CD8-positive, alpha-beta memory T cell (primary cell): ENCODE measurements at regions not wholly inside any gene's neighbourhood (a gene's known extent, or its start where the extent isn't known, plus 50 kb on each side); places are given as distances from the start of the nearest gene placed in this dataset.

Experiments used
- CTCF ChIA-PET: fragments of 350-600 bp; sonication (Branson Sonifier 250); formaldehyde crosslinking; loops from one replicate; lab custom pipeline; 2021; ENCODE audit warnings: antibody characterized with exemption; lab: Charles Lee
- POLR2A ChIA-PET: fragments of 350-600 bp; sonication (Branson Sonifier 250); formaldehyde crosslinking; loops from one replicate; lab custom pipeline; 2021; ENCODE audit warnings: antibody characterized with exemption; lab: Charles Lee
- DNase-seq, 5 donors: peaks; one replicate each; pipeline versions ENCODE4 v3.0.0 to v3.0.0-alpha.2; 2020 to 2022; ENCODE audit warnings: mixed read lengths in 1 of 5
- H3K27ac ChIP-seq: one replicate; pipeline ENCODE4 v1.7.0; 2013; ENCODE audit warnings: low read depth, mild to moderate bottlenecking, low read length, moderate library complexity
- H3K27me3 ChIP-seq: 2 replicates; pipeline ENCODE4 v1.7.0; 2013; ENCODE audit warnings: low read length, mild to moderate bottlenecking; ENCODE audit not compliant: insufficient read depth, poor library complexity, severe bottlenecking
- H3K36me3 ChIP-seq: 2 replicates; pipeline ENCODE4 v1.7.0; 2013; ENCODE audit warnings: mild to moderate bottlenecking, low read length, moderate library complexity; ENCODE audit not compliant: insufficient read depth
- H3K4me1 ChIP-seq: 2 replicates; pipeline ENCODE4 v1.7.0; 2013; ENCODE audit warnings: mild to moderate bottlenecking, low read length, moderate library complexity; ENCODE audit not compliant: insufficient read depth
- H3K4me3 ChIP-seq: 2 replicates; pipeline ENCODE4 v1.7.0; 2013; ENCODE audit warnings: mild to moderate bottlenecking, low read length
- H3K9me3 ChIP-seq: 2 replicates; pipeline ENCODE4 v1.7.0; 2013; ENCODE audit warnings: mild to moderate bottlenecking, low read length
- H3K27ac Mint-ChIP-seq, 8 donors: one replicate each; pipeline ENCODE4 v1.8.0; 2020 to 2021; ENCODE audit warnings: mixed read lengths in 8 of 8, mild to moderate bottlenecking in 6 of 8, inconsistent platforms in 3 of 8, moderate library complexity in 3 of 8
- H3K27me3 Mint-ChIP-seq, 2 donors: one replicate each; pipeline ENCODE4 v1.8.0; 2020 to 2021; ENCODE audit warnings: mixed read lengths in 2 of 2, mild to moderate bottlenecking in 1 of 2, moderate library complexity in 1 of 2
- H3K36me3 Mint-ChIP-seq, 3 donors: one replicate each; pipeline ENCODE4 v1.8.0; 2020 to 2021; ENCODE audit warnings: mixed read lengths in 3 of 3, inconsistent platforms in 1 of 3, mild to moderate bottlenecking in 1 of 3
- H3K4me1 Mint-ChIP-seq, 3 donors: one replicate each; pipeline ENCODE4 v1.8.0; 2020 to 2021; ENCODE audit warnings: mixed read lengths in 3 of 3, inconsistent platforms in 1 of 3, mild to moderate bottlenecking in 1 of 3
- H3K4me3 Mint-ChIP-seq, 7 donors: one replicate each; pipeline ENCODE4 v1.8.0; 2020 to 2021; ENCODE audit warnings: mixed read lengths in 7 of 7, mild to moderate bottlenecking in 6 of 7, moderate library complexity in 4 of 7, inconsistent platforms in 2 of 7
- H3K9me3 Mint-ChIP-seq, 5 donors: one replicate each; pipeline ENCODE4 v1.8.0; 2020 to 2022; ENCODE audit warnings: mixed read lengths in 5 of 5, mild to moderate bottlenecking in 3 of 5, moderate library complexity in 2 of 5, inconsistent platforms in 1 of 5

DNA sequence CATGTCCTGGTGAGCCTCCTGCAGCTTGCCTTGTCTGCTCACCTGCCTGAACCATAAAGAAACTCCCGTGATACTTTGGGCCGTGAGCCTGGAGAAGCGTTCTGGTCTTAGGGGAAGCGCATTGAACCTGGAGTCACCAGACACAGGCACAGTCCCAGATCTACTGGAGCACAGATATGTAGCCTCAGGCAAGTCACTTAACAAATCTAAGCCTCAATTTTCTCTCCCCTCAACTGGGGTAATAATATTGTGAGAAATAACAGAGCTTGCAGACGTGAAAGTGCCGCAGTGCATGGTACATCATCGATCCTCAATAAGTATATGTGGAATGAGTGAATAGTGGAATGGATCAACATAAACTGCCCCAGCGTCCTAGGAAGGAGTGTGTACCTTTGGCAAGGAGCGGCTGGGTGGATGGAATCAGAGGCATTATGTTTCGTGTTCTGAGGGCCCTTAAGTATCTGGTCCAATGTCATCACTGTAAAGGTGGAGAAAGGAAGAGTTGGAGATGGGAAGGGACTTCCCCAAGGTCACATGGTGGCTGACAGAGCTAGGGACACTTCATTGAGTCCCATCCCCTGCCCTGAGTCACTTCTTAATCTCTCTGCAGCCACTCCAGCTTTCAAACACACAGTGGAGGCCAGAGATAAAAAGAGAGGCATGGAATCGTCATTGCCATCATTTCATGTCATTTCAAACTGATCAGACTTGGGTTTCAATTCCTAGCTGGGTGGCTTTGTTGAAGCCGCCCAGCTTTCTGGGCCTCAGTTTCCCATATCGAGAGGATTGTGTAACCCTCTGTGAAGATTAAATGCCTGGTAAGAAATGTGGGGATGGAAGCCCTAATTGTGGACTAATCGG, 172.4 kb downstream of the DDX1 start:
- POLR2A ChIA-PET, result no interaction called here

DNA sequence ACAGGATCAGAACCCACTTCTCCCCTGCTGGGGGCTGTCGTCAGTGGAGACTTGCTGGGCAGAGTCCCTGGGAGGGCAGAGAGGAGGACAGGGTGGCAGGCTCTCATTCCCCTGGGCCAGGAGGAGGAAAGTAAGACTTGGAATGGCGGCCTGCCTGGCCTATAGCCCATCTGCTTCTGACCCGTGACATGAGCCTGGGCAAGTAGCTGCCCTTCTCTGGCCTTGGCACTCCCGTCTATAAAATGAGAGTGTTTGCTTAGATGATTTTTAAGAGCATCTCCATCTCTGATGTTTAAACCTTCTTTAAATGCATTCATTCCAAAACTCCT, 173.0 kb downstream of the DDX1 start:
- no peaks in the 10 kb centered on the region for H3K4me1 Mint-ChIP-seq
- Histone ChIP-seq H3K9me3 (no peaks in the 10 kb centered on the region), H3K4me3 (no peak overlapping the region), H3K27ac (no peak overlapping the region), H3K4me1 (no peaks in the 10 kb centered on the region), H3K36me3 (no peaks in the 10 kb centered on the region), H3K27me3 (no peaks in the 10 kb centered on the region)
- POLR2A ChIA-PET, result no interaction called here
- H3K27me3 Mint-ChIP-seq, result peaks cover 4 to 5% of the 10 kb centered on the region in 2 donors
- H3K27ac Mint-ChIP-seq, result no peak overlapping the region
- peaks cover 0 to 2% (median 0%) of the 10 kb centered on the region in 5 donors for H3K9me3 Mint-ChIP-seq
- DNase-seq, result no peak
- CTCF ChIA-PET, result no interaction called here
- H3K36me3 Mint-ChIP-seq, result no peaks in the 10 kb centered on the region
- no peak overlapping the region for H3K4me3 Mint-ChIP-seq

More for the DNA sequence above, 172.4 kb downstream of the DDX1 start:
- DNase-seq, result no peak
- H3K27me3 ChIP-seq, result no peaks in the 10 kb centered on the region
- no peaks in the 10 kb centered on the region for H3K4me1 Mint-ChIP-seq
- H3K4me3 ChIP-seq, result no peak overlapping the region
- no peaks in the 10 kb centered on the region for H3K36me3 ChIP-seq
- H3K36me3 Mint-ChIP-seq, result no peaks in the 10 kb centered on the region
- H3K4me3 Mint-ChIP-seq, result no peak overlapping the region
- no peak overlapping the region for H3K27ac Mint-ChIP-seq
- H3K9me3 ChIP-seq, result no peaks in the 10 kb centered on the region
- H3K27ac ChIP-seq, result no peak overlapping the region
- CTCF ChIA-PET, result no interaction called here
- peaks cover 4 to 5% of the 10 kb centered on the region in 2 donors for H3K27me3 Mint-ChIP-seq
- no peaks in the 10 kb centered on the region for H3K4me1 ChIP-seq
- peaks cover 0 to 2% (median 0%) of the 10 kb centered on the region in 5 donors for H3K9me3 Mint-ChIP-seq

DNA sequence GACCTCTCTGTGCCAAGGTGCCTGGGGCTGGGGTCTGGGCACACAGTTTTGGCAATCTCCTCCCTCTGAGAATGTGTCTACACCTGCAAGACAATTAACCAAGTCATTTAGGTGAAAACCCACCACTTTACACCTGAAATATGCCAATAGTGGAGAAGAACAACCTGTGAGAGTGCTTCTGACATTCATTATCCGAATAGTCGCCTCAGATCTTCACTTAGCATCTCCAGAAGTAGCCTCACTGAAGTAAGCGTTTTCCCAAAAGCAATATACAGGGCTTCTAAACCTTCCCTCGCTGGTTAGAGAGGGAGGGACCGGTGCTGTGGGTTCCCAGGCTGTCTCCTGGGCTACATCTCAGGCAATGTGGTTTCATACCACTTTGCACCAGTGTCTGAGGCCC, 173.5 kb downstream of the DDX1 start:
- Mint-ChIP-seq H3K9me3 (peaks cover 0 to 2% (median 0%) of the 10 kb centered on the region in 5 donors), H3K27ac (no peak overlapping the region), H3K27me3 (peaks cover 4 to 5% of the 10 kb centered on the region in 2 donors), H3K36me3 (no peaks in the 10 kb centered on the region), H3K4me3 (no peak overlapping the region), H3K4me1 (no peaks in the 10 kb centered on the region)
- H3K4me3 ChIP-seq, result no peak overlapping the region
- ChIA-PET CTCF (no interaction called here), POLR2A (no interaction called here)
- no peaks in the 10 kb centered on the region for H3K36me3 ChIP-seq
- no peaks in the 10 kb centered on the region for H3K27me3 ChIP-seq
- no peaks in the 10 kb centered on the region for H3K4me1 ChIP-seq
- no peaks in the 10 kb centered on the region for H3K9me3 ChIP-seq
- no peak for DNase-seq
- no peak overlapping the region for H3K27ac ChIP-seq

DNA sequence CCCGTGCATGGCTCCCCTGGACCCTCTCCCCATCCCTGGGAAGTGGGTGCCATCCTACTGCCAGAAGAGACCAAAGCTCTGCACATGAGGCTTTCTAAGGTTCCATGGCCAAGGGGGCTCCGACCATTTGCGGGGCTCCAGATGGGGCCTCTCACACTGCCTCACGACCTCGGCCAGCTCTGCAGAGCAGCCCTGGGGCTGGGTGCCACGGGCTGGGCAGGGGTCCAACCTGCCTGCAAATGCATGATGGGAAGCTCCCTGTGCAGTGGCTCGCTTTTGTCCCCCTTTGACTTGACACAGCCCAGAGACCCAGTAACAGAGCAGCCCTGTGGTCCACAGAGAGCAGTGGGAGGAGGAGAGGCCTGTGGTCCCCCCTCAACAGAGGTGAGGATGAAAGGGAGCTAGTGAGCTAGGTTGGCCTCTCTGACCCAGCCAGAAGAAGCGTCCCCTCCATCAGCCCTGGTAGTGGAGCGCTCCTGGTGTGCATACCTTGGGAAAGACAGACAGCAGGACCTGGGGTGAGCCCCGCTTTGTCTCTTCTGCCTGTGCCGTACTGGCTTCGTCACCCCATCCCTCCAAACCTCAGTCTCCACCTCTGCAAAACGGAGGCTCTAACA, 174.1 kb downstream of the DDX1 start:
- Histone ChIP-seq H3K27me3 (no peaks in the 10 kb centered on the region), H3K36me3 (no peaks in the 10 kb centered on the region), H3K9me3 (no peaks in the 10 kb centered on the region), H3K4me1 (no peaks in the 10 kb centered on the region), H3K27ac (no peak overlapping the region), H3K4me3 (no peak overlapping the region)
- no peak for DNase-seq
- Mint-ChIP-seq H3K4me3 (no peak overlapping the region), H3K27ac (no peak overlapping the region), H3K27me3 (peaks cover 4 to 5% of the 10 kb centered on the region in 2 donors), H3K9me3 (peaks cover 0 to 2% (median 0%) of the 10 kb centered on the region in 5 donors), H3K36me3 (no peaks in the 10 kb centered on the region), H3K4me1 (no peaks in the 10 kb centered on the region)
- ChIA-PET CTCF (no interaction called here), POLR2A (no interaction called here)

DNA sequence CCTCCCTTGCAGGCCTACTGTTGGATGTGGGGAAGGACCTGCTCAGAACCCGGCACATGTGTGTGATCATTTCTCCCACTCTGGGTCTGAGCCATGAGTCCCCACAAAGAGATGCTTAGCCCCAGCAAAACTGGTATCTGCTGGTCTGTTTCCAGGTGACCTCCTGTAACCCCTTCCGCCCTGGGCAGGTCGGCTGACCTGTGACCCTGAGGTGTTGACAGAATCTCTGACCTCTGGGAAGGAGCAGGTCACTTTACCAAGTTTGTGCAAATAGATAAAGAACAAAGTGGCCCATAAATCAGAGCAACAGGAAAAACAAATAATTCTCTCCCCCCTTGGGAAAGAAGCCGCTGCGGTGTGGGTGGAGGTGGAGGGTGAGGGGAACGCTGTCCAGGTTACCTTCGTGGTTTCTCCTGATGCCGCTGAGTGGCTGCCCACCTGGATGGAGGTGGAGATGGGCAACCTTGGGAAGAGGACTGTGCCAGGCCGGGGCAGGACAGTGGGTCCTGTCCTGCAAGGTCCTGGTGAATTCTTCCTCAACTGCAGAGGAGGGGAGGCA, 174.0 kb upstream of the MYCN start:
- Mint-ChIP-seq H3K27me3 (peaks cover 2 to 5% of the 10 kb centered on the region in 2 donors), H3K27ac (no peak overlapping the region), H3K4me3 (no peak overlapping the region), H3K36me3 (no peaks in the 10 kb centered on the region), H3K4me1 (no peaks in the 10 kb centered on the region), H3K9me3 (peaks cover 0 to 2% (median 0%) of the 10 kb centered on the region in 5 donors)
- POLR2A ChIA-PET, result no interaction called here
- no peaks in the 10 kb centered on the region for H3K36me3 ChIP-seq
- no peak overlapping the region for H3K4me3 ChIP-seq
- H3K9me3 ChIP-seq, result no peaks in the 10 kb centered on the region
- no peak overlapping the region for H3K27ac ChIP-seq
- H3K4me1 ChIP-seq, result no peaks in the 10 kb centered on the region
- no peaks in the 10 kb centered on the region for H3K27me3 ChIP-seq
- CTCF ChIA-PET, result no interaction called here
- no peak for DNase-seq

DNA sequence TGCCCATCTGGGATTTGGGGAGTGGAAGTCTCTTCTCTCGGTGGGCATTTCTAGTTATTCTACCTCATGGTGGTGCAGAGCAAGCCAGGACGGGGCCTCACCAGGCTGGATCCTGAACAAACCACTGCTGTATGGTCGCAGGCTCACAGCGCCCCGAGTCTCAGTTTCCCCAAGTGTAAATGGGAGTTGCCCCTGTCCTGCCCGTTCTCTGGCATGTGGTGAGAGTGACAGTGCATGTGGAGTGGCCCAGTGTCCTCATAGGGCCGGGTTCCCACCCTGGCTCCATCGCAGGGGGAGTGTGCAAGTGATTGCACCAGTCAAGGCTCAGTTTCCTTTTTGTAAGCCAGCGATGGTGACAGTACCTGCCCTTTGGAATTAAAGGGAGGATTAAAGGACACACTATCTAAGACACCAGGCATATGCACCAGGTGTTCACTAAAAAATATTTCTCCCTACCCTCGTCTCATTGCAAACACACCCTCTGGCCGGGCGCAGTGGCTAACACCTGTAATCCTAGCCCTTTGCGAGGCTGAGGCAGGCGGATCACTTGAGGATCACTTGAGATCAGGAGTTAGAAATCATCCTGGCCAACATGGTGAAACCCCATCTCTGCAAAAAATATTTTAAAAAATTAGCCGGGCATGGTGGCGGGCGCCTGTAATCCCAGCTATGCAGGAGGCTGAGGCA, 173.3 kb upstream of the MYCN start:
- Histone ChIP-seq H3K4me3 (no peak overlapping the region), H3K9me3 (no peaks in the 10 kb centered on the region), H3K36me3 (no peaks in the 10 kb centered on the region), H3K4me1 (no peaks in the 10 kb centered on the region), H3K27me3 (no peaks in the 10 kb centered on the region), H3K27ac (no peak overlapping the region)
- Mint-ChIP-seq H3K36me3 (no peaks in the 10 kb centered on the region), H3K9me3 (peaks cover 0 to 2% (median 0%) of the 10 kb centered on the region in 5 donors), H3K4me3 (no peak overlapping the region), H3K4me1 (no peaks in the 10 kb centered on the region), H3K27me3 (peaks cover 2 to 5% of the 10 kb centered on the region in 2 donors), H3K27ac (no peak overlapping the region)
- ChIA-PET CTCF (no interaction called here), POLR2A (no interaction called here)
- no peak for DNase-seq

DNA sequence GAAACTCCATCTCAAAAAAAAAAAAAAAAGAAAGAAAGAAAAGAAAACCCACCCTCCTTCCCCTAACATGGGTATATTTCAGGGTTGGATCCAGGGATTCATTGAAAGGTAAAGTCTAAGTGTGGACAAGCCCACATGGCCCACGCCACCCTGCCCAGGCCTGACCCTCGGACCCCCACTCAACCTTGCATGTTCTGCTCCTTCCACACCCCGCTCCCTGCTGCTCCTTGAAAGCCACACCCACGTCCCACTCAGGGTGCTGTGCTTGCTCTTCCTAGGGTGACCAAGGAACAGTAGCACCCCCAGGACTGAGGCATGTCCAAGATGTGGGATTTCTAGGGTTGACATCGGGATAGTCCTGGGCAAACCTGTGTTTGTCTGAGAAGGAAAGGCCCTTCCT, 172.7 kb upstream of the MYCN start:
- Mint-ChIP-seq H3K9me3 (peaks cover 0 to 2% (median 0%) of the 10 kb centered on the region in 5 donors), H3K4me1 (no peaks in the 10 kb centered on the region)
- CTCF ChIA-PET, result no interaction called here

DNA sequence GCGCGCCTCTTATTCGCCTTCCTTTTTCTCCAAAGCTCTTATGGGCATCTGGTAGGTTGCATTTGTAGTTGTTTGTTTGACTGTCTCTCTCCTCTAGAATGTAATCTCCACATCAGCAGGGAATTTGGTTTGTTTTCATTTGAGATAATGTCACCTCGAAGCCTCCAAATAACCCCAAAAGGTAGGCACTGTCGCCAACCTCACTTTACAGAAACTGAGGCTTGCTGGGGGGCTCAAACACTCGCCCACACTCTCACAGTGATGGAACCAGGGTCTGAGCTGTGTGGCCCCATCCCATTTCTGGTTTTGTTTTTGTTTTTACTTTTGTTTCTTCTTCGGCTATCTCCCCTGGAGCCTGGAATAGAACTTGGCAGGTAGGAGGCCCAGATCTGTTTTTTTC, 172.2 kb upstream of the MYCN start:
- CTCF ChIA-PET, result no interaction called here
- H3K36me3 ChIP-seq, result no peaks in the 10 kb centered on the region
- DNase-seq, result no peak
- no peaks in the 10 kb centered on the region for H3K36me3 Mint-ChIP-seq
- POLR2A ChIA-PET, result no interaction called here
- peaks cover 0 to 2% (median 0%) of the 10 kb centered on the region in 5 donors for H3K9me3 Mint-ChIP-seq
- peaks cover 5% of the 10 kb centered on the region in 2 donors for H3K27me3 Mint-ChIP-seq
- H3K4me3 ChIP-seq, result no peak overlapping the region
- no peaks in the 10 kb centered on the region for H3K4me1 ChIP-seq
- no peak overlapping the region for H3K27ac Mint-ChIP-seq
- H3K4me1 Mint-ChIP-seq, result no peaks in the 10 kb centered on the region
- H3K27ac ChIP-seq, result no peak overlapping the region
- H3K9me3 ChIP-seq, result no peaks in the 10 kb centered on the region
- H3K4me3 Mint-ChIP-seq, result no peak overlapping the region
- no peaks in the 10 kb centered on the region for H3K27me3 ChIP-seq

More for the DNA sequence above, 172.7 kb upstream of the MYCN start:
- Mint-ChIP-seq H3K36me3 (no peaks in the 10 kb centered on the region), H3K4me3 (no peak overlapping the region), H3K27ac (no peak overlapping the region), H3K27me3 (peaks cover 4 to 5% of the 10 kb centered on the region in 2 donors)
- no peaks in the 10 kb centered on the region for H3K4me1 ChIP-seq
- H3K27me3 ChIP-seq, result no peaks in the 10 kb centered on the region
- no peak for DNase-seq
- no peak overlapping the region for H3K4me3 ChIP-seq
- H3K27ac ChIP-seq, result no peak overlapping the region
- no peaks in the 10 kb centered on the region for H3K9me3 ChIP-seq
- POLR2A ChIA-PET, result no interaction called here
- no peaks in the 10 kb centered on the region for H3K36me3 ChIP-seq
